ENCODE measurements at regions not wholly inside any gene's neighbourhood (a gene's known extent, or its start where the extent isn't known, plus 50 kb on each side); places are given as distances from the start of the nearest gene placed in this dataset.

GRCh38 chr14:101405171-101405883, 156.0 kb upstream of the DIO3 start:
- no peak for DNase-seq (ENCODE audit: low read depth)

- DNase-seq (ENCODE audit: low read depth): no peak
These were observed 154.4 kb upstream of the DIO3 start for GRCh38 chr14:101406921-101407320.

GRCh38 chr14:101407328-101407727, 154.0 kb upstream of the DIO3 start:
- no peak for DNase-seq (ENCODE audit: low read depth)

GRCh38 chr14:101408077-101408831, 153.0 kb upstream of the DIO3 start:
- no peak for DNase-seq (ENCODE audit: low read depth)

GRCh38 chr14:101409006-101409543, 152.2 kb upstream of the DIO3 start:
- no peak for DNase-seq (ENCODE audit: low read depth)

GRCh38 chr14:101410126-101410525, 151.2 kb upstream of the DIO3 start:
- no peak for DNase-seq (ENCODE audit: low read depth)

GRCh38 chr14:101411151-101411550, 150.1 kb upstream of the DIO3 start:
- DNase-seq (ENCODE audit: low read depth): no peak

GRCh38 chr14:101411779-101412178, 149.5 kb upstream of the DIO3 start:
- no peak for DNase-seq (ENCODE audit: low read depth)

GRCh38 chr14:101412739-101413138, 148.6 kb upstream of the DIO3 start:
- DNase-seq (ENCODE audit: low read depth): no peak

- no peak for DNase-seq (ENCODE audit: low read depth)
These were observed 143.9 kb upstream of the DIO3 start for GRCh38 chr14:101417434-101417833.

- DNase-seq (ENCODE audit: low read depth): no peak
These were observed 142.7 kb upstream of the DIO3 start for GRCh38 chr14:101418601-101419000.

- DNase-seq (ENCODE audit: low read depth): no peak
These were observed 134.8 kb upstream of the DIO3 start for GRCh38 chr14:101426466-101426865.

GRCh38 chr14:101428409-101428808, 132.9 kb upstream of the DIO3 start:
- DNase-seq (ENCODE audit: low read depth): no peak

- no peak for DNase-seq (ENCODE audit: low read depth)
These were observed 125.7 kb upstream of the DIO3 start for GRCh38 chr14:101435546-101435945.

GRCh38 chr14:101439023-101439422, 122.3 kb upstream of the DIO3 start:
- no peak for DNase-seq (ENCODE audit: low read depth)

- DNase-seq (ENCODE audit: low read depth): no peak
These were observed 120.8 kb upstream of the DIO3 start for GRCh38 chr14:101440496-101440895.

- DNase-seq (ENCODE audit: low read depth): no peak
These were observed 119.6 kb upstream of the DIO3 start for GRCh38 chr14:101441710-101442109.

- peak; percentile 41 for DNase-seq (ENCODE audit: low read depth)
These were observed 118.8 kb upstream of the DIO3 start for GRCh38 chr14:101442451-101442850.

- no peak for DNase-seq (ENCODE audit: low read depth)
These were observed 117.2 kb upstream of the DIO3 start for GRCh38 chr14:101444116-101444515.

GRCh38 chr14:101445278-101445677, 116.0 kb upstream of the DIO3 start:
- no peak for DNase-seq (ENCODE audit: low read depth)

GRCh38 chr14:101446387-101446969, 114.8 kb upstream of the DIO3 start:
- no peak for DNase-seq (ENCODE audit: low read depth)

- DNase-seq (ENCODE audit: low read depth): no peak
These were observed 112.2 kb upstream of the DIO3 start for GRCh38 chr14:101449114-101449513.

GRCh38 chr14:101451166-101451565, 110.1 kb upstream of the DIO3 start:
- DNase-seq (ENCODE audit: low read depth): no peak

Measured in stimulated activated CD8-positive, alpha-beta memory T cell treated with anti-CD3 and anti-CD28 coated beads, Interleukin-12 subunit alpha, Interleukin-12 subunit beta, amount 100 ng/mL, for 4 hours (primary cell).